ENCODE measurements at regions not wholly inside any gene's neighbourhood (a gene's known extent, or its start where the extent isn't known, plus 50 kb on each side); places are given as distances from the start of the nearest gene placed in this dataset.

DNA sequence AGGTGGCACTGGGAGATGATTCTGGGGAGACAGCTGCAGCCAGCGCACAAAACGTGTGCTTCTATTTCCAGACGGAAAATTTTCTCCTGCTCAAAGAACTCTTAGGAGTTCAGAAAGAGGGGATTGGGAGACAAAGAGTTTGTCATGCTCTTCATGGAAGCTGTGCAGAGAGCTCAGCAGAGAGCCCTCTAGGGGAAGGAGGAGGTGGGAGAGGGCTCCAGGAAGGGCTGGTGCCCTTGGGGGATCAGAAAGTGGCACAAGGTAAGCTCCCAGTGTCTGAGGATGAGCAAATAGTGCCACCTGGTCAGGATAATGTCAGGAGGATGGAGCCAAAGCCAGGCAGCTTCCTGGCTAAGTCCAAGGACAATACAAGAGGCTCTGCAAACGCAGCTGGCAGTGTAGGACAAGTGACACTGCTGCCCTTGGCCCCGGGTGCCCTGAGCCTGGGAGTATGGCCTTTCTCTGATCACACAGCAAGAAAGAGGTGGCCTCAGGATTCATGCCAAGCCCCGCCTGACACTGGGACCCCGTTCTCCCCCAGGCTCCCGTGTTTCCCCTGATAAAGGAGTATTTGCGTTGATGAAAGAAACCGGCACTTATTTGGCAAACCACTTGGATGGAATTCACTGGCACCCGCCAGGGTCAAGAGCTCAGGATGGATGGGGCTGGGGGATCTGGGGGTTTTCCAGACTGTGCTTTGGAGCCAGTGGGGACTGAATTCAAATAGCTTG, 254.0 kb downstream of the PTPRU start:
- no peaks in the 10 kb centered on the region for H3K36me3 ChIP-seq
- TF ChIP-seq EP300 (IDR thresholded peaks at IDR 0.05) (no peak), POLR2A (IDR thresholded peaks at IDR 0.05) (no peak), POLR2AphosphoS5 (IDR thresholded peaks at IDR 0.05) (no peak)
- TF ChIP-seq, protein P1, sequence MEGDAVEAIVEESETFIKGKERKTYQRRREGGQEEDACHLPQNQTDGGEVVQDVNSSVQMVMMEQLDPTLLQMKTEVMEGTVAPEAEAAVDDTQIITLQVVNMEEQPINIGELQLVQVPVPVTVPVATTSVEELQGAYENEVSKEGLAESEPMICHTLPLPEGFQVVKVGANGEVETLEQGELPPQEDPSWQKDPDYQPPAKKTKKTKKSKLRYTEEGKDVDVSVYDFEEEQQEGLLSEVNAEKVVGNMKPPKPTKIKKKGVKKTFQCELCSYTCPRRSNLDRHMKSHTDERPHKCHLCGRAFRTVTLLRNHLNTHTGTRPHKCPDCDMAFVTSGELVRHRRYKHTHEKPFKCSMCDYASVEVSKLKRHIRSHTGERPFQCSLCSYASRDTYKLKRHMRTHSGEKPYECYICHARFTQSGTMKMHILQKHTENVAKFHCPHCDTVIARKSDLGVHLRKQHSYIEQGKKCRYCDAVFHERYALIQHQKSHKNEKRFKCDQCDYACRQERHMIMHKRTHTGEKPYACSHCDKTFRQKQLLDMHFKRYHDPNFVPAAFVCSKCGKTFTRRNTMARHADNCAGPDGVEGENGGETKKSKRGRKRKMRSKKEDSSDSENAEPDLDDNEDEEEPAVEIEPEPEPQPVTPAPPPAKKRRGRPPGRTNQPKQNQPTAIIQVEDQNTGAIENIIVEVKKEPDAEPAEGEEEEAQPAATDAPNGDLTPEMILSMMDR (IDR thresholded peaks at IDR 0.05), result no peak
- 47 to 60% methylated on average over 2 to 6 of the region's 11 CpGs for WGBS, 2 donors (ENCODE audit: low coverage in 1 of 2)
- ATAC-seq, result no peak
- H3K4me1 ChIP-seq, result no peaks in the 10 kb centered on the region
- peaks cover 0 to 15% (median 0%) of the 10 kb centered on the region in 3 donors for H3K9me3 ChIP-seq
- no peak overlapping the region for H3K27ac ChIP-seq
- peaks cover 63% of the 10 kb centered on the region for H3K27me3 ChIP-seq
- H3K4me3 ChIP-seq, result no peak overlapping the region

DNA sequence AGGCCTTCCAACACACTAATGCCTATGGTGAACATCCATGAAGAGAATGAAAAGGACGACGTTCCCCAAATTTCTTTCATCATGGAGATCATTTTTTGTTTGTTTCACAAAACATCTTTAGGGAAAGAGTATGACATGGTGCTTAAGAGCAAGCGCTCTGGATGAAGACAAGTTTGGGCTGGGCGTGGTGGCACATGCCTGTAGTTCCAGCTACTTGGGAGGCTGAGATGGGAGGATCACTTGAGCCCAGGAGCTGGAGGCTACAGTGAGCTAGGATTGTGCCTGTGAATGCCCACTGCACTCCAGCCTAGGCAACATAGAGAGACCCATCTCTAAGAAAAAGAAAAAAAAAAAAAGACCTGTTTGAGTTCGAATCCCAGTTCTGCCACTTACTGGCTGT, 253.1 kb downstream of the PTPRU start:
- Histone ChIP-seq H3K4me1 (no peaks in the 10 kb centered on the region), H3K9me3 (peaks cover 0 to 7% (median 0%) of the 10 kb centered on the region in 3 donors), H3K4me3 (no peak overlapping the region), H3K27ac (no peak overlapping the region), H3K36me3 (no peaks in the 10 kb centered on the region), H3K27me3 (peaks cover 72% of the 10 kb centered on the region)
- ATAC-seq, result no peak
- 83 to 85% methylated on average over 3 to 4 of the region's 5 CpGs for WGBS, 2 donors (ENCODE audit: low coverage in 1 of 2)
- TF ChIP-seq, protein P1 (IDR thresholded peaks at IDR 0.05), result no peak
- no peak for TF ChIP-seq EP300 (IDR thresholded peaks at IDR 0.05)
- no peak for TF ChIP-seq POLR2AphosphoS5 (IDR thresholded peaks at IDR 0.05)
- no peak for TF ChIP-seq POLR2A (IDR thresholded peaks at IDR 0.05)

DNA sequence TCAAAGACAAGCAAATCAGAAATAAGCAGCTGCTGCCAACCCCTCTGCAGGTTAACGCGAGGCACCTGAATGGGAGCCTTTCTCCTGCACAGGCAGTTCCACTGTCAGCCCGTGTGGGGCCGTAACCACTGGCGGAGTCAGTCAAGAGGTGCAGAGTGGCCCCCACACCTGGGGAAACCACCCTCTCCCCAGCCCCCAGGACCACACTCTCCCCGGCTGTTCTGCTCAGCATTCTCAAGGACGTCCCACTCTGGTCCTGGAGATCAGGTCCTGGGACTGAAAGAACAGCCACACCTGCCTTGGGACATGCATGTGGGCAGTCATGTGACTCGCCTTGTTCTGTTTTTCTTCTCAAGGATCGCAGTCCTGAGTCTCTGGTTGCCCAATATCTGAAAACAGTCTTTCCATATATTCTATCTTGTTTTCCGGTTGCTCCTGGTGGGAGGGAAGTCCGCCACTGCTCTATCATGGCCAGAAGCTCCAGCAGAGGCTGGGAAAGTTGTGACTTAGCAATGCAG, 252.5 kb downstream of the PTPRU start:
- H3K27me3 ChIP-seq, result peaks cover 74% of the 10 kb centered on the region
- H3K4me1 ChIP-seq, result no peaks in the 10 kb centered on the region
- H3K9me3 ChIP-seq, result peaks cover 0 to 7% (median 0%) of the 10 kb centered on the region in 3 donors
- no peak overlapping the region for H3K4me3 ChIP-seq
- WGBS, 2 donors (ENCODE audit: low coverage in 1 of 2), result 50 to 81% methylated on average over 2 to 10 of the region's 11 CpGs
- no peaks in the 10 kb centered on the region for H3K36me3 ChIP-seq
- TF ChIP-seq POLR2A (IDR thresholded peaks at IDR 0.05), result no peak
- TF ChIP-seq POLR2AphosphoS5 (IDR thresholded peaks at IDR 0.05), result no peak
- TF ChIP-seq EP300 (IDR thresholded peaks at IDR 0.05), result no peak
- TF ChIP-seq, protein P1 (IDR thresholded peaks at IDR 0.05), result no peak
- no peak for ATAC-seq
- no peak overlapping the region for H3K27ac ChIP-seq

DNA sequence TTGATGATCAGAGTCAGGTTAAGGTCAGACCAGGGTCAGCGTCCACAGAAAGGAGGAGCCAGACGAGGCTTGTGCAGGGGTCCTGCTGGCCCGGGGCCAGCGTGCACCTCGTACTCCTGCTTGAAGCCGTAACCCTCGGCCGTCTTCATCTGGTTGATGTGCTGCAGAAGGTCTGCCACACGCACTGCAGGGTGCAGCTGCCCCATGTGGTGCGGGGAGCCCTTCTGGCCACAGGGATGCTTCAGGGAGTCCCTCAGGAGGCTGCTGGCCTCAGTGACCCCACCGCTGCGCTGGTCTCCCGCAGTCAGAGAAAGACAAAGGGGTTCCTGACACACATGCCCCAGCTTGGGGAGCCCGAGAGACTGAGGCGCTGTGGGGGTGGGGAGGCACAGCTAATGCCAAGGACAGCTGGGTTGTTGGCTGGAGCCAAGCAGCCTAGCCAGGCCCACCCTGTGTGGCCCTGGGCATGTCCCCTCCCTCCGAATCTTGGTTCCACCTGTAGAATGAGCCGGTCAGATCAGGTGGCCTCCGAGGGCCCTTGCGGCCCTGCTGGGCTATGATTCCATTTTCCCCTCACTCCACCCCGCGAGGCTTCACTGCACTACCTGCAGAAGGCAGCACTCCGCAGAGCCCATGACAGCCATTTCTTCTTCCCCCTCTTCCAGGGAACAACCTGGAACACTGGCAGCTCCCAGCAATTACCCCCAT, 251.9 kb downstream of the PTPRU start:
- ATAC-seq, result no peak
- no peaks in the 10 kb centered on the region for H3K36me3 ChIP-seq
- peaks cover 68% of the 10 kb centered on the region for H3K27me3 ChIP-seq
- peaks cover 0 to 2% (median 0%) of the 10 kb centered on the region in 3 donors for H3K9me3 ChIP-seq
- no peaks in the 10 kb centered on the region for H3K4me1 ChIP-seq
- TF ChIP-seq EP300 (IDR thresholded peaks at IDR 0.05) (no peak), POLR2AphosphoS5 (IDR thresholded peaks at IDR 0.05) (no peak), POLR2A (IDR thresholded peaks at IDR 0.05) (no peak)
- TF ChIP-seq, protein P1 (IDR thresholded peaks at IDR 0.05), result no peak
- no peak overlapping the region for H3K27ac ChIP-seq
- WGBS, 2 donors (ENCODE audit: low coverage in 1 of 2), result 74% methylated on average over 8 of the region's 22 CpGs; no CpG with 5 or more reads in 1 of the 2 donors
- H3K4me3 ChIP-seq, result no peak overlapping the region
